HG02588 (cell line): ENCODE measurements at regions not wholly inside any gene's neighbourhood (a gene's known extent, or its start where the extent isn't known, plus 50 kb on each side); places are given as distances from the start of the nearest gene placed in this dataset.

Experiments used
- ATAC-seq: cut with Tn5 transposase; IDR thresholded peaks from one replicate; pipeline ENCODE4 v1.9.1; 2021; ENCODE audit warnings: mild to moderate bottlenecking, moderate library complexity; ENCODE audit not compliant: unreplicated experiment

DNA sequence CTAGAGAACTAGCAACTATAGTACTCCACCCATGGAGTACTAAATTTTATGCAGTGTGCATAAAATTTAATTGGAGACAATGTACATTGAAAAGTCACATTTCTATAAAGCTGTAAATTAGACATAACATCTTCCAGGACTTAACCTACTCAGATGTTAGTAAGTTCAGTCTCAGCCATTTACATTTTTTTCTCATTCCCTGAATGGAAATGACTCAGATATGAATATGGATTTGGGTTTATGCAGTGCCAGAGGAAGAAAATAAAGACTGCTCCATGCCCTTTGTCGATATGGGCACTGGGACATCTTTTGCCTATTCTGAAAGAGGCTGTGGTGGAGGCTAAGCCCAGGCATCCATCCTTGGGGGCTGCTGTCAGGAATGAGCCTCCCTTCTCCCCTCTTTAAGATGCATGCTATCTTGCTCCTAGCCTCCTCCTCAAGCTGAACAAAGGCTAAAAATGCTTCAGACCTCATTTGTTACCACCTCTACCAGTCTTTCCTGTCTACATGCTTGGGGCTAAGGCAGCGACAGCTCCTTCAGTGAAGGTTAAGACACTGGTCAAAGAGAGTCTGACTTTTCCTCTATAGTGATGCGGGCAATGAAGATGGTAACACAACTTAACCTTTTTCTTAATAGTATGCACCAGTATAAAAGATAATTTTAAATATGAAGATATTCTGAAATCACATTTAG, 486.8 kb upstream of the ANKRD30A start:
- no peak for ATAC-seq

DNA sequence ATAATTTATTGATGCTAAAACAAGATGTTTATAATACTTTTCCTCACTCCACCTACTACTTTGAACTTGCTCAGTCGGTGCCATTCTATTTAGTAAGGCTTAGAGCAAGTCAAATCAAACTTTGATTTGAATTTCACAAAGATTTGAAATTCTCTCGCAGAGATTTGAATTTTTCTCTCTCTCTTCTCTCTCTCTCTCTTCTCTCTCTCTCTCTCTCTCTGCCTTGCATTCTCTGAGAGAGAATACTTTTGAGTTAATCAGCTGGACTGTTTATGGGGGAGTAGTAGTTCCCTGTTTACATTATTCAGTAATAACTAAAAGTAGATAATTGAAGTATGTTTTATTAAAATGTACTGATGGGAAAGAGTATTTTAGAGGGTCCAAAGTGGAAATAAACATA, 488.5 kb upstream of the ANKRD30A start:
- no peak for ATAC-seq

DNA sequence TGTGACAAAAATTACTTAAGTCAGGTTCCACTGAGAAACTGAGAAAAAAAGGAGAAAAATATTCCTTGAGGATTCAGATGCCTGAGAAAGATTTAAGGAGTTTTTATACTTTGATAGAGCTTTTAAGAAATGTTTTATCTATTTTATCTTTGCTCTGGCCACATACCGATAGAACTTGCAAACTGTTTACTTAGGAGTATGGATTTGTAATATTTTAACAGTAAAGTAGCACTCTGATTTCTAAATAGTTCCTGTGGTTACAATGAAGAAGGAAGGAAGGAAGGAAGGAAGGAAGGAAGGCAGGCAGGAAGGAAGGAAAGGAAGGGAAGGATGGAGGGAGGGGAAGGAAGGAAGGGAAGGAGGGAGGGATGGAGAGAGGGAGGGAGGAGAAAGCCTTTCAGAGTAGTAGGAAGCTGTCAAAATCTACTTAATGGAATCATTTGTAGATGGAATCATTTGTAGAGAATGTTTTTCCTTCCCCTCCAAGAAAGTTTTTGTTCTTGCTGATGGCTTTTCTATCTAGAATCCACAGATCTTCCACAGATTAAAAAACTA, 489.0 kb upstream of the ANKRD30A start:
- no peak for ATAC-seq

DNA sequence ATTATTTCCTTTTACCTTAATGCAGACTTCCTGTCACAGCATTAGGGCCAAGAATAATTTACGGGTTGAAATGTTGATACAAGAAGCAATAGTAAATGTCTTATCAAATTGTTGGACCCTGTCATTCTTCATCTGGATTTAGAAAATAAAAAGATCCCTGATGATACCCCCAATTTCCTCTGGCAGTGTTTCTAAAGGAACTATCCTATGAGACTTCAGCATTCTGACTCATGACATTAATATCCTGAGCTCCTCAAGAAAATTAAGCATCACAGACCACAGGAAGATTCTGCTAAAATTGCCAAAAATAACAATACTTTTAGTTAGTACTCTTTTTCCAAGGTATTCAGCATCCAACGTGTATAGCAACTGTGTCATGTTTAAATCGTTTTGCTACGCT, 490.5 kb upstream of the ANKRD30A start:
- ATAC-seq = no peak

DNA sequence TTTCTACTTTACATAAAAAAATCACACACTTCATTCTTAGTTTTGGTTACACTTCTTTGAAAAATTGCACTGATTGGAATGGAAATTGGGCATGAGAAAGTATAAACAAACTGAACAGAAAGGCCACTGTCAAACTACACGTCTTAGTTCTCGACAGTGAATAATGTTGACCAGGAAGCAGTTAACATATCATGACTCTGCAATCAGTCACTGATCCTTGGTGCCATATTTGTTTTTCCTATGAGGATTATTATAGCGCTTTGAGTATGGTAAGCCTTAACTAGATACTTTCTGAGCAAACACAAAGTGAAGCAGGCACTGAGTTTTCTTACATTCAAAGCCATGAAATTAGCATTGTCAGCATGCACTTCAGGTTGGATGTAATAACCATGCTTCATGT, 495.1 kb upstream of the ANKRD30A start:
- no peak for ATAC-seq

DNA sequence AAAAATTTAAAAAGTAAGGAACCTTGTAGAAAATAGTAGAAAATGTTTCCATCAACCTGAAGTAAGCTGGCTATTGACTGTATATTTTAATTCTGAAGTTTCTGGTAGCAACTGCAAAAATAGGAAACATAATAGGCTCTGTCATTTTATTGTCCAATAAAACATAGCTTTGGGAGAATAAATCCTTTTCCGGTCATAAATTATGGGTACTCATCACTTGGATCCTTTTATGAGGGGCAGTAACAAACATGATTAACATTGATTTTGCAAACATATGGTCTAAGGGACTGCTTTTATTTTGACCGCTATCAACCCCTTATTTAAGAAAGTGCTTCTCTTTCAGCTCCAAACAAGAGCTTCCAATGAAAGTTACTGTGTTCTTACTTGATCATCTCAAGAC, 495.9 kb upstream of the ANKRD30A start:
- ATAC-seq = no peak

DNA sequence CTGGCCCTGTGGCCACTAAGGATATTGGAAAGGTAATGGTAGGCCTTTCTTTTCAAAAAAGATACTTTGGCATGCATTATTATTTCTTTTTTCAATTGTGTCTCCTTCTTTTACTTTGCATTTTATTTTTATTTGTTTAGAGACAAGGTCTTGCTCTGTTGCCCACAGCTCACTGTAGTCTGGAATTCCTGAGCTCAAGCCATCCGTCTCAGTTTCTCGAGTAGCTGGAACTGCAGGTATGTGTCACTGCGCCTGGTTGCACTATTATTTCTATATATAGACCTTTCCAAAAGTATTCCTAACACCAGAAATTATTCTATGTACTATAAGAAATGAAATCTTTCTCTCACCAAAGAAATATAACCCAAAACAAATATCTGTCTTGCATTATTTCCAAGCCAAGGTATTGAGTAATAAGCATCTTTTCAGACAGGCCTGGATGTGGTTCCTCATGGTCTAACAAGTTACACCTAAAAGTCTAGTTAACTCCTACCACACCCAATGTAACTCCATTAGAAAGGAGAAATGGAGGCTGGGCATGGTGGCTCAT, 500.8 kb upstream of the ANKRD30A start:
- ATAC-seq = no peak

DNA sequence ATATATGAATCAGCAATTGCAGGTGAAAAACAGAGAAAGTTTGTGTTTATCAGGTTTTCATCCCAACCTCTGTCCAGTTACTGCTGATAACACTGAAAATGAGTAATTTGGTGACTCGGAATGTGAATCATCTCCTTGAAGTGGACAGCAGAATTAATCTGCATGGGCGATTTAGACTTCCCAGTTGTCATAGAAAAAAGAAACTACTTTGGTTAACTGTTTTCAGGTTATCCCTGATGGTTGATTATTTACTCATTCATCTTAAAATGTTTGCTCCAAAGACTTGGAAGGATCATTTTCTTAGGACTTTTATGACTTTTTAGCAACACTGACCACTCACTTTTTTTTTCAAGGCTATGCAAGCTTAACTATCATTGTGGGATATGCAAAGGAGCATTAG, 504.1 kb upstream of the ANKRD30A start:
- no peak for ATAC-seq

DNA sequence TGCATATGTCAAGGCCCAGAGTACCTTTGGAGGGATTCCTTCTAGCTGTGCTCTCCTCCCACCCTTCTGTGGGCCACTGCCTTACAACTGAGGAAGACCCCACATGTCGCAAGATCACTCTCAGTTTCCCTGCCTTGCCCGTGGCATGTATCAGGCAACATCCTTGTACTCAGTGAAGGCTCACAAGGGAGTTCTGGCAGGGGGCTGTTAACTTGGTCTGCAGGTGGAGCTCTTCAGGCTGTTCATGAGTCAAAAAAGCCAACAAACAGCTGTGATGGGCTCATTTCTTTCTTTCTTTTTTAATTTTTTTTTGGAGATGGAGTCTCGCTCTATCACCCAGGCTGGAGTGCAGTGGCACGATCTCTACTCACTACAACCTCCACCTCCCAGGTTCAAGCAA, 513.0 kb upstream of the ANKRD30A start:
- ATAC-seq = no peak

DNA sequence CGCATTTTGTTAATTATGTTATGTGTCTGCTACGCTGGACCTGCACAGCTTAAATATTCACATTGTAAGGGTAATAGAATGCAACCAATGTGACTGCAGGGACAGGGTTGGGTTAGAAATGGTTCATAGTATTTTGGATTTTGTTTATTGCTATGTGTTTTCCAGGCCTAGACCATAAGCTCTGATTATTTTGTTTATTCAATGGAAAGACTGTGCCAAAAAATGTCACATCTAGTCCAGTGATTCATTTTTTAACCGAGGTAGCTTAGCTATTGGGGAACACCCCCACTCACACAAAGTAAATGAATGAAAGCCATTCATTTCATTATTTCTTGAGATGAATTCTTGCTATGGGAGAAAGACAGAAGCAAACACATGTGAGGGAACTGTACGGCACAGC, 516.5 kb upstream of the ANKRD30A start:
- no peak for ATAC-seq

DNA sequence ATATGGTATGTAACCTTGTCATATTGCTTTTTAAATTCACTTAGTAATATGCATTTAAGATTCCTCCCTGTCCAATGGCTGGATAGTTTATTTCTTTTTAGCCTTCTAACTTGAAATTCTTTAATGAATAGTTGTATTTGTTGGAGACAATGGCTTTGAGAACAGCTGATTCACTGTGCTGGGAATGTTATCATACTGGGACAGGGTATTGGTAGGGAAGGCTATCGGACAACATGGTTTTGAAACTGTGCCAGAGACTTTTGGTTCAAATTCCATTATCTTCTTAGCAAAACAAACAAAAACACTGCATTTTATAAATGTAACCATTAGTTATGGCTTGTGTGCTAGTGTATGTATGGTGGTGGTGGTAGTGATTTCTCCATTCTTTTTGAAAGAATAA, 517.1 kb upstream of the ANKRD30A start:
- no peak for ATAC-seq

DNA sequence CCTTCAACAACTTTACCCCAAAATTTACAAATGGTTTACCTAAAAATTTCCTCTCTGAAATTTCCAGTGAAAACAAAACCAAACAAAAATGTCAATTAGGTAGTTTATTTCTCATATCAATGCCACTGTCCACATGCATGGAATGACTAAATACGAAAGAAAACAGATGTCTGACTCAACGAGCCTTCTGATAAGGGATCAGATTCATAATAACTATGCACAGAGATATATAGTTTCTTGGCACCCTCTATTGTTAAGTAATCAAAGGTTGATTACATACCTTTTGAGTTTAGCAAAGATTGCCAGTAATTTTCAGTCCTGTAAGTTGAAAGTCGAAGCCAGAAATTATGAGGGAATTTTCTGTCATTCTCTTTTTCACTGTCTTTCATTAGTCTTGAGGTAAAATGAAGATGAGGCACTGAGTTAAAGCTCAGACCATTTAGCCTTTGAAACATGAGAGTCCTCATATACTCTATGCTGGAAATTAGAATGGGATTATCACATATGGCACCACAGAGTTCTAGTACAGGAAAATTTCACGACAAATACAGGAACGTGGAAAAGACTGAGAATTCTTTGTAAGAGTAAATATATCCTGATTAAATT, 519.1 kb upstream of the ANKRD30A start:
- no peak for ATAC-seq

DNA sequence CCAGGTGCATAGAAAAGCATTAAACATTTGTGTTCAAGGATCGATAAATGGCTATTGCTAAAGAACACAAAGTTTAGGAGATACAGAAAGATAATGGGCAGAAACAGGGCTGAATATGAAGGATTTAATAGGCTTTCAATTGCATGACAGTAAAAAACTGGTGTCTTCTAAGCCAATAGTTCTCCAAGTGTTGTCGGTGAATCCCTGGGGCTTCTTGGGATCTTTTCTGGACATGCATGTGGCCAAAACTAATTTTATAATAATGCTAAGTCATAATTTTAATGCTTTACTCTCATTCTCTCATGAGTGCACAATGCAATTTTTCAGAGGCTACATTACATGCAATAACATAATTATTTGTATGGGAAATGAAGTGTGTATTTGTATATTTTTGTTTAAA, 521.1 kb upstream of the ANKRD30A start:
- no peak for ATAC-seq

DNA sequence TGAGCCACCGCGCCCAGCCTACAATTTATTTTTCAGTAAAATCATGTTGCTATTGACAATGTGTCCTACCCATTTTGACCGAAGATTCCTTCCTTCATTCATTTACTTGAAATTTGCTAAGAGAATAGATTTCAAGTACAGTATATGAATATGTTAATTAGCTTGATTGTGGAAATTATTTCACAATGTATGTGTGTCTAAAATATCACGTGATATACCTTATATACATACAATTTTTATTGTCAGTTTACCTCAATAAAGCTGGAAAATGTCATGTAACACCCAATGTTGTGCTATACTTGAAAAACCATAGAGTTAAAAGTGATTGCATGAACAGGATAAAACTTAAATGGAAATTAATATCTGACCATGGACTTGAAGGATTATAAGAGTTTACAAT, 521.7 kb upstream of the ANKRD30A start:
- no peak for ATAC-seq

DNA sequence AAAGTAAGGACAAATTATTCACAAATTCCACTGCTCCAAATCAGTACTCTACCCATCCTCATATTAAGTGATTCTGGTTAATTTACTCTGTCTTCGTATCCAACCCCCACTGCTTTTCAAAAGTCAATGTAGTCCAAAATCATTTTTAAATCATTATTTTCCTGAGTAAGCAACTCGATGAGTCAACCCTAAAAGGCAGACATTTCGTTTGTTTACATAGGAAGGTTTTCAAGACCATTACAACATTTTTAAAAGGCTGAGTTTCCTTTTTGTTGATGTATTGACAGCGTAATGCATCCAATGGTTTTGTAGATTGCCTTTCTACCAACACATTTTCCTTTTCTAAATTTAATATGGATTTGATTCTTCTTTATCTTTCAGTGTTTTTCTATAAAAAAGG, 523.0 kb upstream of the ANKRD30A start:
- ATAC-seq = no peak

DNA sequence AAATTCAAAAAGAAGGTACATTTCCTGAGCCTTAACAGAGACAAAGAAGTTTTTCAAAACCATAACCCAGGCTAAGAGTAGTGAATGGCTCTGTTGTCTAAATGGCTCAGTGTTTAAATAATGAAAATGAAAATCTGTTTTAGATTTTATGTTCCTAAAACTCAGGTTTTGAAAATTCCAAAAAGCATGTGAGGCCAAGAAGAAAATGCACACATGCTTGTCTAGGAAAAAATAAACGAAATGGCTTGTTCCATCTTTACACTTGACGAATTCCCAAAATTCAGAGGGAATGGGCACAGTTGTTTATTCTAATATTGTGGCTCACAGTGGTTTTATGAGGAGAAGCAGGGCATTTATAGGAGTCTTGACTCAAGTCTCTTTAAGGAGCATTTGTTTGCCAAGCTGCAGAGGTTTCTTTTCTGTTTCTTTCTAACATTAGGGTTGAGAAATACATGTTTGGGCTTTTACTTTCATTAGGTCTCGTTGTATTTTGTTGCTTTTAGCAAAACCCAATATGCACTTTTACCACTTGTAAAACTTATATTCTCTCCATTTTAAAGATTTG, 527.6 kb upstream of the ANKRD30A start:
- no peak for ATAC-seq

DNA sequence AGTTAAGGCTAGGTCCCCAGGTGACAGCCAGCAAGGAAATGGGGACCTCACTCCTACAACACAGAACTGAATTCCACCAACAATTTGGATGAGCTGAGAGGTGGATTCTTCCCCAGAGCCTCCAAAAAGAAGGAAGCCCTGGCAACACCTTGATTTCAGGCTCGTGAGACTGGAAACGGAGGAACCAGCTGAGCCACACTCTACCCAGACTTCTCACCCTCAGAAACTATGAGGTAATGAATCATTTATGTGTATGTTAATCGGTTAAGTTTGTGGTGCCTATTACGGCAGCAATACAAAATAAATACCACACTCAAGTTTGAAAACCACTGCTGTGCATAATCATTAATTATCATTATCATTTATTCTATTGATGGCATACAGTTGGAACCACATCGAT, 532.4 kb upstream of the ANKRD30A start:
- ATAC-seq = no peak

DNA sequence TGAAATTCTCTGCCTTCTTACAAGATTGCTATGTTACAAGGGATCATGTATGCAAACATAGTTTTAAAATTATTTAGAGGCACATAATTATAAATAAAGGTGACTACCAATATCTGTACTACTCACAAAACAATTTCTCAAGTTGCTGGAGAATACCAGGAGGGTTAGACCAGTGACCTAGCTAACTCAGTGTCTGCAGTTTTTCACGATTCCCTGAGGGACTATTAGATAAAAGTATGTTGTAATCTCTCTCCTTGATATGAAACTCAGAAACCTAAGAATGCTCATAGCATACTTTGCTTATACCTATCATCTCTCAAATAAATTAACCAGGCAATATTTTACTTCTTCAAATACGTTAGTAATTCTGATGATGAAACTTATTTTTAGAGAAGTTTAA, 534.0 kb upstream of the ANKRD30A start:
- ATAC-seq = no peak

DNA sequence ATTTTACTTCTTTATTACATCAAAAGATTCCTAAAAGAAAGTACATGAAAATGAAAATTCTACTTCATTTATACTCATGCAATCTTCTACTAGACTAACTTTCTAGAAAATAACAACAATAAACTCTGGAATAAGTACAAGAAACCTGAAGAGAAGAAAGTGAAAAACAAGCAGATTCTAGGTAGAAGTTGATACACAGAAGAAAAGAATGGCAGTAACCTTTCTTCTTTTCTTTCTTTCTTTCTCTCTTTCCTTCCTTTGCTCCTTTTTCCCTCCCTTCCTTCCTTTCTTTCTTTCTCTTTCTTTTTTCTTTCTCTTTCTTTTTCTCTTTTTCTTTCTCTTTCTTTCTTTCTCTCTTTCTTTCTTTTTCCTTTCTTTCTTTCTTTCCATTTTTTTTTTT, 541.7 kb upstream of the ANKRD30A start:
- ATAC-seq = no peak

DNA sequence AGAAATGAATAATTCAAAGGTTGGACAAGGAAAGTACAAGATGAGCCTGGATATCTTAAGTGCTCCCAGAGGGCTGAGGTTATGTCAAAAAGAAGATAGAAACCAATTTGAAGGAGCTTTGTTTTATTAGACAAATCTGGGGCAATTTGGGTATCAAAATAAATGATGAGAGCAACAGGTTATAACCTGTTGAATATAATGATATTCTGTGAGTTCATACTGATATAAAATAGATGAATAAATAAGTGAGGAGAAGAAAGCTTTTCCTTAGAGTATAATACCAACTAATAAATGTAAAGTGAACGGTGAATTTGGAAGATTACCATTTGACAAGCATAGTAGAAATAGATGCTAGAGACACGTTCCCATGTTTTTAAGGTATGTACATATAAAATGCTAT, 544.2 kb upstream of the ANKRD30A start:
- no peak for ATAC-seq

DNA sequence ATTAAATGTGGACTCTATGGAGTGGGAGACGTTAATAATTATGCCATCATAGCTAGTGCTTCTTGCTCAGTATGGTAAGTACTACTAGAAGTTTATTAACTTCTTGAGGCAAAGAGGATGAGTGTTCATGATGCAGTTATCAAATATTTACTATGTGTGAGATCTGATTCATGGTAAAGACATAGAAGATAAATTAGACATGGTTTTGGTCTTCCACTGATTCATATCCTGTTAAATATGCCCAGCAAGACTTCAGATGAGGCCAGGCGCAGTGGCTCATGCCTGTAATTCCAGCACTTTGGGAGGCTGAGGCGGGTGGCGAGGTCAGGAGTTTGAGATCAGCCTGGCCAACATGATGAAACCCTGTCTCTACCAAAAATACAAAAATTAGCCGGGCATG, 547.1 kb upstream of the ANKRD30A start:
- no peak for ATAC-seq

DNA sequence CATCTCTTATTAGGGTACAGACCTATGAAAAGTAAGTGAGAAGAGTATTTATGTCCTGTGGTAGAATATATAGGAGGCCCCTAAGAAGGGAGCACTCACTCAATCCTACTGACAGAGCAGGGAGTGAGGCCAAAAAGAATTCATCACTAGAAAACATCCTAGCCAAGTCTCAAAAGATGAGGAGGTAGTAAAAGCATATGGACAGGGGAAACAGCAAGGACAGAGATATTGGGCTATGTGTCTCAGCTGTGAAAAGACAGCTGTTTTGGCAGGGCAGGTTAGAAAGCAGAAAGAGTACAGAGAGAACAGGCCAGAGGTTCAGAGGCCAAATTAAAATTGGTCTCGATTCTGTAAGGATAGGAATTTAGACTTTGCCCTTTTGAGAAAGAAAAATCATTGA, 548.3 kb upstream of the ANKRD30A start:
- ATAC-seq = no peak
